ENCODE measurements at regions not wholly inside any gene's neighbourhood (a gene's known extent, or its start where the extent isn't known, plus 50 kb on each side); places are given as distances from the start of the nearest gene placed in this dataset.

GRCh38 chr19:27689734-27690241, 1523.2 kb downstream of the UQCRFS1 start:
- TF ChIP-seq CTCF (IDR thresholded peaks at IDR 0.05; ENCODE audit: low read depth, low read length, missing control alignments) = no peak
- DNase-seq (ENCODE audit: low read depth) = no peak

GRCh38 chr19:27684293-27684692, 1528.7 kb downstream of the UQCRFS1 start:
- DNase-seq (ENCODE audit: low read depth) = no peak

More at GRCh38 chr19:27689734-27690241, 1523.2 kb downstream of the UQCRFS1 start:
- H3K4me3 ChIP-seq (ENCODE audit: low read depth, low read length) = no peak overlapping the region

GRCh38 chr19:27681972-27682371, 1531.0 kb downstream of the UQCRFS1 start:
- no peak overlapping the region for H3K4me3 ChIP-seq (ENCODE audit: low read depth, low read length)
- no peak for TF ChIP-seq CTCF (IDR thresholded peaks at IDR 0.05; ENCODE audit: low read depth, low read length, missing control alignments)
- DNase-seq (ENCODE audit: low read depth) = no peak

More at GRCh38 chr19:27684293-27684692, 1528.7 kb downstream of the UQCRFS1 start:
- H3K4me3 ChIP-seq (ENCODE audit: low read depth, low read length) = no peak overlapping the region
- TF ChIP-seq CTCF (IDR thresholded peaks at IDR 0.05; ENCODE audit: low read depth, low read length, missing control alignments) = no peak

- no peak overlapping the region for H3K4me3 ChIP-seq (ENCODE audit: low read depth, low read length)
- DNase-seq (ENCODE audit: low read depth) = no peak
- TF ChIP-seq CTCF (IDR thresholded peaks at IDR 0.05; ENCODE audit: low read depth, low read length, missing control alignments) = no peak
Measured at GRCh38 chr19:27679905-27680304, 1533.0 kb downstream of the UQCRFS1 start.

GRCh38 chr19:27679399-27679798, 1533.6 kb downstream of the UQCRFS1 start:
- TF ChIP-seq CTCF (IDR thresholded peaks at IDR 0.05; ENCODE audit: low read depth, low read length, missing control alignments) = no peak
- H3K4me3 ChIP-seq (ENCODE audit: low read depth, low read length) = no peak overlapping the region
- DNase-seq (ENCODE audit: low read depth) = no peak

GRCh38 chr19:27676877-27677276, 1536.1 kb downstream of the UQCRFS1 start:
- no peak for DNase-seq (ENCODE audit: low read depth)
- TF ChIP-seq CTCF (IDR thresholded peaks at IDR 0.05; ENCODE audit: low read depth, low read length, missing control alignments) = no peak
- H3K4me3 ChIP-seq (ENCODE audit: low read depth, low read length) = no peak overlapping the region

- no peak for DNase-seq (ENCODE audit: low read depth)
- no peak overlapping the region for H3K4me3 ChIP-seq (ENCODE audit: low read depth, low read length)
- no peak for TF ChIP-seq CTCF (IDR thresholded peaks at IDR 0.05; ENCODE audit: low read depth, low read length, missing control alignments)
Measured at GRCh38 chr19:27676334-27676733, 1536.6 kb downstream of the UQCRFS1 start.
